Heart left ventricle (tissue), 16 donors: ENCODE measurements at regions not wholly inside any gene's neighbourhood (a gene's known extent, or its start where the extent isn't known, plus 50 kb on each side); places are given as distances from the start of the nearest gene placed in this dataset.
"Not testable (repeated sequence)": the region's sequence is repeated elsewhere in the genome, so short reads cannot be mapped to it uniquely, and the experiment has no call there.

Experiments used
- ATAC-seq, 4 donors: fragments of 200-7000 bp; cut with Tn5 transposase; one replicate each; pipeline ENCODE4 v1.9.1; 2020 to 2022; ENCODE audit warnings: moderate library complexity in 4 of 4, mild to moderate bottlenecking in 3 of 4, moderate number of reproducible peaks in 1 of 4
- DNase-seq, 5 donors: peaks; one replicate each; pipeline ENCODE4 v3.0.0-alpha.2; 2020
- H3K27ac ChIP-seq, 12 donors: fragments of 200-600 bp; sonication (generic) in 4 of 12; one replicate each; pipeline versions ENCODE4 v1.5.0 to v1.8.0; 2016 to 2022; ENCODE audit warnings: mild to moderate bottlenecking in 2 of 12
- H3K27me3 ChIP-seq, 9 donors: fragments of 200-600 bp; sonication (generic) in 2 of 9; one replicate each; pipeline versions ENCODE4 v1.5.1 to v1.8.0; 2016 to 2022; ENCODE audit warnings: mild to moderate bottlenecking in 3 of 9
- H3K36me3 ChIP-seq, 9 donors: fragments of 200-600 bp; sonication (generic) in 2 of 9; one replicate each; pipeline versions ENCODE4 v1.5.0 to v1.8.0; 2018 to 2022; ENCODE audit warnings: mild to moderate bottlenecking in 2 of 9
- H3K4me1 ChIP-seq, 12 donors: fragments of 200-600 bp; sonication (generic) in 4 of 12; one replicate each; pipeline versions ENCODE4 v1.5.0 to v1.8.0; 2016 to 2022; ENCODE audit warnings: mild to moderate bottlenecking in 3 of 12
- H3K4me3 ChIP-seq, 12 donors: fragments of 200-600 bp; sonication (generic) in 4 of 12; one replicate each; pipeline versions ENCODE4 v1.5.0 to v1.8.0; 2017 to 2022; ENCODE audit warnings: mild to moderate bottlenecking in 9 of 12, moderate library complexity in 4 of 12
- H3K9me3 ChIP-seq, 12 donors: fragments of 200-600 bp; sonication (generic) in 4 of 12; one replicate each; pipeline versions ENCODE4 v1.5.0 to v1.8.0; 2016 to 2022; ENCODE audit warnings: mild to moderate bottlenecking in 1 of 12
- POLR2A ChIP-seq, 2 donors: fragments of 450-650 bp; IDR thresholded peaks; one replicate each; pipeline ENCODE4 v1.6.1; 2017; ENCODE audit warnings: antibody characterized with exemption in 2 of 2, mild to moderate bottlenecking in 2 of 2, moderate library complexity in 2 of 2
- WGBS, 4 donors: extraction: QIAGEN DNeasy Blood & Tissue Kit in 2 of 4; methylation state at CpG; one replicate each; pipeline versions ENCODE4 v1.1.5 to v1.1.7; 2013 to 2018; 5-methylcytosine and 5-hydroxymethylcytosine counted together
- intact Hi-C, 10 donors: fragments of 100-400 bp; cut with DNase I; formaldehyde crosslinking; loops; one replicate each; pipeline versions ENCODE4 v1.11.1 to v1.14.2; 2022
- TF ChIP-seq, protein P1 (sequence below), 12 donors: fragments of 200-600 bp; sonication (generic) in 4 of 12; IDR thresholded peaks; one replicate each; pipeline versions ENCODE4 v1.5.0 to v1.8.0; 2018 to 2022; ENCODE audit warnings: antibody characterized with exemption in 12 of 12, mild to moderate bottlenecking in 5 of 12
- donor health status: ischemic (EF 13 %, LVEDD 7.1; RV severe dilation, severe dysfunction).
- donor health status: healthy with polysubstance abuse.
- donor health status: DM: no; HTN: yes; CAD: no.
- donor health status: DM: no; HTN: no; CAD: no.
- donor health status: ischemic (EF 25% LVEDD 6.9; RV normal size, moderate dysfunction).
- donor health status: ischemic (EF 25% LVEDD 5.7; RV mildly dilated, moderate dysfunction).
- donor health status: healthy.
- donor health status: DM: yes; HTN: yes; CAD: no.
- donor health status: ischemic (EF 35%, LVEDD 5.7; RV mildly dilated, moderate dysfunction).
- donor health status: nonischemic (EF 11% LVEDD 7.7; RV severe dilation, severe dysfunction).
- donor health status: DM: yes; HTN: yes; CAD: no.
- donor health status: PGD.
- donor health status: ischemic (EF 29% LVEDD 5.4; RV normal size, mild dysfunction).
- donor health status: nonischemic (EF 23%, LVEDD 6.1; RV moderate dilation, normal function).

- H3K27me3 ChIP-seq, result no peaks in the 10 kb centered on the region
- no peak overlapping the region for H3K27ac ChIP-seq
- intact Hi-C loops, result no loop called here
- no peak overlapping the region for H3K4me3 ChIP-seq
- H3K9me3 ChIP-seq, result peaks cover 0 to 3% (median 0%) of the 10 kb centered on the region in 12 donors
- TF ChIP-seq, protein P1, sequence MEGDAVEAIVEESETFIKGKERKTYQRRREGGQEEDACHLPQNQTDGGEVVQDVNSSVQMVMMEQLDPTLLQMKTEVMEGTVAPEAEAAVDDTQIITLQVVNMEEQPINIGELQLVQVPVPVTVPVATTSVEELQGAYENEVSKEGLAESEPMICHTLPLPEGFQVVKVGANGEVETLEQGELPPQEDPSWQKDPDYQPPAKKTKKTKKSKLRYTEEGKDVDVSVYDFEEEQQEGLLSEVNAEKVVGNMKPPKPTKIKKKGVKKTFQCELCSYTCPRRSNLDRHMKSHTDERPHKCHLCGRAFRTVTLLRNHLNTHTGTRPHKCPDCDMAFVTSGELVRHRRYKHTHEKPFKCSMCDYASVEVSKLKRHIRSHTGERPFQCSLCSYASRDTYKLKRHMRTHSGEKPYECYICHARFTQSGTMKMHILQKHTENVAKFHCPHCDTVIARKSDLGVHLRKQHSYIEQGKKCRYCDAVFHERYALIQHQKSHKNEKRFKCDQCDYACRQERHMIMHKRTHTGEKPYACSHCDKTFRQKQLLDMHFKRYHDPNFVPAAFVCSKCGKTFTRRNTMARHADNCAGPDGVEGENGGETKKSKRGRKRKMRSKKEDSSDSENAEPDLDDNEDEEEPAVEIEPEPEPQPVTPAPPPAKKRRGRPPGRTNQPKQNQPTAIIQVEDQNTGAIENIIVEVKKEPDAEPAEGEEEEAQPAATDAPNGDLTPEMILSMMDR (IDR thresholded peaks at IDR 0.05), result no peak
- no peak for TF ChIP-seq POLR2A (IDR thresholded peaks at IDR 0.05)
- no peaks in the 10 kb centered on the region for H3K4me1 ChIP-seq
- DNase-seq (no peak), ATAC-seq (no peak)
- H3K36me3 ChIP-seq, result no peaks in the 10 kb centered on the region
Observed at GRCh38 chr2:17460371-17461086, 57.7 kb downstream of the RAD51AP2 start.

DNA sequence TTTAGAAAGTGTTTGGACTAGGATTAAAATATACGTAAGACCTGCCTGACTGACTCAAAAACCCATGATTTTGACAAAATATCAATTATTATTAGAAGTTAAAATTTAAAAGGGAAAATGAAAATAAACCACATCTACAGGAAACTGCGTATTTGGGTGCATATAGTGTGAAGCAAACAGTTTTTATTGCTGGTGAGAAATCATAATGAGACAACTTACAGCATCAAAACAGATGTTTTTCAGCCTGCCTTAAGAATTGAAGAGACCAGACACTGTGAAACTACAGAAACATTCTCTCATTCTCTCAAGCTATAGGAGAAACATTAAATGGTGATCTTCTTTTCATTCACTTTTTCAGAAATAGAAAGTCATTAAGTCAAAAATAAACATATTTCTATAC is 62.9 kb downstream of the RAD51AP2 start:
- intact Hi-C loops, result no loop called here
- 68 to 92% (median 78%) methylated on average over 2 of the region's 2 CpGs for WGBS, 4 donors

GRCh38 chr2:17446191-17446590 is 72.0 kb downstream of the RAD51AP2 start:
- H3K4me1 ChIP-seq, H3K27me3 ChIP-seq, DNase-seq, ATAC-seq, H3K4me3 ChIP-seq, intact Hi-C loops, H3K27ac ChIP-seq, H3K36me3 ChIP-seq: not testable (repeated sequence)
- 62 to 90% (median 81%) methylated on average over 3 of the region's 3 CpGs for WGBS, 4 donors
- peaks cover 0 to 19% (median 0%) of the 10 kb centered on the region in 12 donors for H3K9me3 ChIP-seq

More for the DNA sequence above, 62.9 kb downstream of the RAD51AP2 start:
- Histone ChIP-seq H3K27ac (no peak overlapping the region), H3K4me3 (no peak overlapping the region), H3K9me3 (peaks cover 0 to 3% (median 0%) of the 10 kb centered on the region in 12 donors), H3K27me3 (no peaks in the 10 kb centered on the region), H3K36me3 (no peaks in the 10 kb centered on the region), H3K4me1 (no peaks in the 10 kb centered on the region)
- DNase-seq (no peak), ATAC-seq (no peak)
- TF ChIP-seq POLR2A (IDR thresholded peaks at IDR 0.05), result no peak
- TF ChIP-seq, protein P1 (IDR thresholded peaks at IDR 0.05), result no peak

- no peaks in the 10 kb centered on the region for H3K36me3 ChIP-seq
- 92 to 100% (median 97%) methylated on average over 1 of the region's 1 CpG for WGBS, 4 donors
- H3K27ac ChIP-seq, result no peak overlapping the region
- TF ChIP-seq, protein P1 (IDR thresholded peaks at IDR 0.05), result no peak
- TF ChIP-seq POLR2A (IDR thresholded peaks at IDR 0.05), result no peak
- H3K4me1 ChIP-seq, result no peaks in the 10 kb centered on the region
- H3K9me3 ChIP-seq, result peaks cover 0 to 19% (median 0%) of the 10 kb centered on the region in 12 donors
- no peak overlapping the region for H3K4me3 ChIP-seq
- H3K27me3 ChIP-seq, result no peaks in the 10 kb centered on the region
- DNase-seq (no peak), ATAC-seq (no peak)
- intact Hi-C loops, result no loop called here
Observed at GRCh38 chr2:17445744-17446143, 72.5 kb downstream of the RAD51AP2 start.

GRCh38 chr2:17442334-17442733 is 75.9 kb downstream of the RAD51AP2 start:
- Histone ChIP-seq H3K4me1 (no peaks in the 10 kb centered on the region), H3K27me3 (no peaks in the 10 kb centered on the region), H3K4me3 (no peak overlapping the region), H3K9me3 (peaks cover 0 to 5% (median 0%) of the 10 kb centered on the region in 12 donors), H3K27ac (no peak overlapping the region), H3K36me3 (no peaks in the 10 kb centered on the region)
- no peak for ATAC-seq
- WGBS, 4 donors, result 79 to 82% (median 80%) methylated on average over 2 of the region's 2 CpGs
- TF ChIP-seq, protein P1 (IDR thresholded peaks at IDR 0.05), result no peak
- no peak for TF ChIP-seq POLR2A (IDR thresholded peaks at IDR 0.05)
- DNase-seq, result no peak
- intact Hi-C loops, result no loop called here
